Upper lobe of left lung (tissue), 4 donors: ENCODE measurements at regions not wholly inside any gene's neighbourhood (a gene's known extent, or its start where the extent isn't known, plus 50 kb on each side); places are given as distances from the start of the nearest gene placed in this dataset.

ENCODE experiments used
- CTCF ChIP-seq, 6 experiments: fragments of 450-650 bp in 4 of 6; fragments of 200-600 bp in 2 of 6; sonication (generic) in 2 of 6; IDR thresholded peaks; one replicate each; pipeline ENCODE4 v1.5.1; 2016 to 2019; ENCODE audit warnings: antibody characterized with exemption in 6 of 6
- EP300 ChIP-seq, 4 donors: sonication (generic); formaldehyde crosslinking; IDR thresholded peaks; one replicate each; pipeline ENCODE4 v1.5.1; 2017; ENCODE audit warnings: antibody characterized with exemption in 4 of 4, control low read depth in 2 of 4
- POLR2A ChIP-seq, 4 donors: fragments of 450-650 bp; IDR thresholded peaks; one replicate each; pipeline ENCODE4 v1.5.1; 2016 to 2017; ENCODE audit warnings: antibody characterized with exemption in 4 of 4, mild to moderate bottlenecking in 2 of 4

GRCh38 chr5:40386289-40386688 is 293.4 kb upstream of the PTGER4 start:
- no peak for TF ChIP-seq POLR2A (IDR thresholded peaks at IDR 0.05)
- no peak for TF ChIP-seq CTCF (IDR thresholded peaks at IDR 0.05)
- no peak for TF ChIP-seq EP300 (IDR thresholded peaks at IDR 0.05)
